HG02852 (cell line): ENCODE measurements at regions not wholly inside any gene's neighbourhood (a gene's known extent, or its start where the extent isn't known, plus 50 kb on each side); places are given as distances from the start of the nearest gene placed in this dataset.

ENCODE experiments used
- ATAC-seq: cut with Tn5 transposase; IDR thresholded peaks from one replicate; pipeline ENCODE4 v1.9.1; 2021; ENCODE audit warnings: mild to moderate bottlenecking, moderate library complexity; ENCODE audit not compliant: unreplicated experiment

GRCh38 chr14:100955201-100955600 lies 51.7 kb upstream of the RTL1 start:
- no peak for ATAC-seq

GRCh38 chr14:100962494-100962893 lies 59.0 kb upstream of the RTL1 start:
- no peak for ATAC-seq

- ATAC-seq = no peak
Measured at GRCh38 chr14:100965296-100965695, 61.8 kb upstream of the RTL1 start.

GRCh38 chr14:100967178-100967577 lies 63.7 kb upstream of the RTL1 start:
- ATAC-seq = no peak

GRCh38 chr14:100967930-100968329 lies 64.4 kb upstream of the RTL1 start:
- ATAC-seq = no peak

GRCh38 chr14:100972118-100972897 lies 68.8 kb upstream of the RTL1 start:
- ATAC-seq = no peak

- ATAC-seq = no peak
Measured at GRCh38 chr14:100975671-100976070, 72.1 kb upstream of the RTL1 start.

GRCh38 chr14:100979079-100979478 lies 75.6 kb upstream of the RTL1 start:
- ATAC-seq = no peak

GRCh38 chr14:100979780-100980179 lies 76.3 kb upstream of the RTL1 start:
- ATAC-seq = no peak

- no peak for ATAC-seq
Measured at GRCh38 chr14:100980823-100981222, 77.3 kb upstream of the RTL1 start.

GRCh38 chr14:100981809-100982208 lies 78.3 kb upstream of the RTL1 start:
- ATAC-seq = no peak

GRCh38 chr14:100982353-100982752 lies 78.8 kb upstream of the RTL1 start:
- no peak for ATAC-seq

- ATAC-seq = no peak
Measured at GRCh38 chr14:100982762-100983161, 79.2 kb upstream of the RTL1 start.

- no peak for ATAC-seq
Measured at GRCh38 chr14:100983710-100984109, 80.2 kb upstream of the RTL1 start.

- ATAC-seq = no peak
Measured at GRCh38 chr14:100988011-100988410, 84.5 kb upstream of the RTL1 start.

- no peak for ATAC-seq
Measured at GRCh38 chr14:100988411-100988900, 84.9 kb upstream of the RTL1 start.

GRCh38 chr14:100988956-100989355 lies 85.4 kb upstream of the RTL1 start:
- no peak for ATAC-seq

- ATAC-seq = no peak
Measured at GRCh38 chr14:100989924-100990323, 86.4 kb upstream of the RTL1 start.

- no peak for ATAC-seq
Measured at GRCh38 chr14:100994082-100994481, 90.6 kb upstream of the RTL1 start.

- no peak for ATAC-seq
Measured at GRCh38 chr14:100994756-100995330, 91.3 kb upstream of the RTL1 start.

GRCh38 chr14:101000711-101001250 lies 97.3 kb upstream of the RTL1 start:
- ATAC-seq = no peak
